B cell (primary cell): ENCODE measurements at regions not wholly inside any gene's neighbourhood (a gene's known extent, or its start where the extent isn't known, plus 50 kb on each side); places are given as distances from the start of the nearest gene placed in this dataset.

Experiments
- EZH2 ChIP-seq: IDR thresholded peaks from 2 replicates; pipeline ENCODE4 v1.6.1; 2012; ENCODE audit warnings: borderline replicate concordance, low read depth, mild to moderate bottlenecking, moderate library complexity, low read length; ENCODE audit not compliant: insufficient read depth, poor library complexity, severe bottlenecking
- TF ChIP-seq, protein P1 (sequence below): fragments of 200-600 bp; IDR thresholded peaks from one replicate; pipeline ENCODE4 v1.8.0; 2022; ENCODE audit warnings: antibody characterized with exemption, mild to moderate bottlenecking

DNA sequence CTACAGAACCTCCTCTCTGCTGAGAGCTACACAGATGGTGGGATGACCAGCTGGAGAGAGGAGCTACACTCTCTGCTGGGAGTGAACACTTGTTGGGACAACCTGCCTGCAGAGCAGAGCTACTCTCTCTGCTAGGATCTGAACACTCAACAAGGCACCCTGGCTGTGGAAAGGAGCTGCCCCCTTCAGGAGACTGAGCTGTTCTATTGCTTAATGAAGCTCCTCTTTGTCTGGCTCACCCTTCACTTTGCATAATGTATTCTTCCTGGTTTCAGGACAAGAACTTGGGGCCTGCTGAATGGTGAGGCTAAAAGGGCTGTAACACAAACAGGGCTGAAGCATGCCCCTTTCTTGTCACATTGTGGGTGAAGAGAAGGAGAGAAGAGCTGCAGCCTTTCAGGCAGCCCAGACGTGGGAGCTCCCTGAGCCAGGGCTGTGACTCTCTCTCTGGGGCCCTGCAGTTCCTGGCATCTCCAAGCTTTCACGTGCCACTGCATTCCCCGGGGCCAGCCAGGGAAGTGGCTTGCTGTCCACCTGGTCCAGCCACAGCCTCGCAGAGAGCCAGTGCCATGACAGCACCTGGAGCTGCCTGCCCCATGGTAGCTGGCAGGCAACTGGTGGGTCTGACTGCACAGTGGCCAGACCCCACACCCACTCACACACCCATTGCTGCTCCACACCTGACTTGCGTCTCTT is 272.8 kb upstream of the KCNJ16 start:
- TF ChIP-seq, protein P1, sequence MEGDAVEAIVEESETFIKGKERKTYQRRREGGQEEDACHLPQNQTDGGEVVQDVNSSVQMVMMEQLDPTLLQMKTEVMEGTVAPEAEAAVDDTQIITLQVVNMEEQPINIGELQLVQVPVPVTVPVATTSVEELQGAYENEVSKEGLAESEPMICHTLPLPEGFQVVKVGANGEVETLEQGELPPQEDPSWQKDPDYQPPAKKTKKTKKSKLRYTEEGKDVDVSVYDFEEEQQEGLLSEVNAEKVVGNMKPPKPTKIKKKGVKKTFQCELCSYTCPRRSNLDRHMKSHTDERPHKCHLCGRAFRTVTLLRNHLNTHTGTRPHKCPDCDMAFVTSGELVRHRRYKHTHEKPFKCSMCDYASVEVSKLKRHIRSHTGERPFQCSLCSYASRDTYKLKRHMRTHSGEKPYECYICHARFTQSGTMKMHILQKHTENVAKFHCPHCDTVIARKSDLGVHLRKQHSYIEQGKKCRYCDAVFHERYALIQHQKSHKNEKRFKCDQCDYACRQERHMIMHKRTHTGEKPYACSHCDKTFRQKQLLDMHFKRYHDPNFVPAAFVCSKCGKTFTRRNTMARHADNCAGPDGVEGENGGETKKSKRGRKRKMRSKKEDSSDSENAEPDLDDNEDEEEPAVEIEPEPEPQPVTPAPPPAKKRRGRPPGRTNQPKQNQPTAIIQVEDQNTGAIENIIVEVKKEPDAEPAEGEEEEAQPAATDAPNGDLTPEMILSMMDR: no peak
- no peak for TF ChIP-seq EZH2
